ENCODE measurements at regions not wholly inside any gene's neighbourhood (a gene's known extent, or its start where the extent isn't known, plus 50 kb on each side); places are given as distances from the start of the nearest gene placed in this dataset.
"Not testable (repeated sequence)": the region's sequence is repeated elsewhere in the genome, so short reads cannot be mapped to it uniquely, and the experiment has no call there.

DNA sequence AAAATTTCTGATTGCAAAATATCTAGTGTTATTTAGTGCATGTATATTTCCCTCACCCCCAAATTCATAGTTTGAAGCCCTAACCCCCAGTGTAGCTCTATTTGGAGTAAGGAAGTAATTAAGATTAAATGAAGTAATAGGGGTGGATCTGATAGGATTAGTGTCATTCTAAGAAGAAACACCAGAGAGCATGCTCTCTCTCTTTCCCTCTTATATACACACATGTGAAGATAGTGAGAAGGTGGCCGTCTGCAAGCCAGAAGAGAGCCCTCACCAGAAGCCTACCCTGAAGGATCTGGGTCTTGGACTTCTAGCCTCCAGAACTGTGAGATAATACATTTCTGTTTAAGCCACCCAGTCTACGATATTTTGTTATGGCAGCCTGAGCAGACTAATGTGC, 120.3 kb downstream of the TMEM30B start:
- DNase-seq, result no peak

- no peak for DNase-seq
Measured at GRCh38 chr14:61154641-61155040, 126.5 kb downstream of the TMEM30B start.

DNA sequence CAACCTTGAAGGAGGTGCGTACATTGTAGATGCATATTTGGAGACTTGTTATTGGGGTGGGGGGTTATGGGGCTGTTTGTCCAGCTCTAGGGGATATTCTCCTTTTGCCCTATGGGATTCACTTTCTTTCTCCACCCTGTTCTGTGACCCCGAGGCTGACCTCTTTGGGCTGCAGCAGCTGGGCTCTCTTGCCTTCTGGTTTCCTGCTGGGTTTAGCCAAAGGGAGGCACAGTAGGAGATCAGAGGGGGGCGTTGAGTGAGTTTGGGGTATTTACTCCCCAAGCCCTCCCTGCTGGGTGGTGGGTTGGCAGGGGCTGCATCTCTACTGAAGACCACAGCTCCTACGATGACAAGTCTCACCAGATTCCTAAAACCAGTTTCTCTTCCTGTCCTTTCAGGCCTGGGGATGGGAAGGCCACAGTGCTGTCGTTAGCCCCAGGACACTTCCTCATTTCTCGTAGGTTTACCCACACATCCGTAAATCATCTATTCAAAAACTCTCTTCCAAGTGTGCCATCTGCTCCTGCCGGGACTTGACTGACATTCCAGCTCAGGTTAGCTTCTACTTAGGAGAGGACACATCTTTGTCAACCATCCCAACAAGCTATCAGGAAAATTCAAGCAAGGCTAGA, 127.1 kb downstream of the TMEM30B start:
- DNase-seq, result peak; percentile 25

DNA sequence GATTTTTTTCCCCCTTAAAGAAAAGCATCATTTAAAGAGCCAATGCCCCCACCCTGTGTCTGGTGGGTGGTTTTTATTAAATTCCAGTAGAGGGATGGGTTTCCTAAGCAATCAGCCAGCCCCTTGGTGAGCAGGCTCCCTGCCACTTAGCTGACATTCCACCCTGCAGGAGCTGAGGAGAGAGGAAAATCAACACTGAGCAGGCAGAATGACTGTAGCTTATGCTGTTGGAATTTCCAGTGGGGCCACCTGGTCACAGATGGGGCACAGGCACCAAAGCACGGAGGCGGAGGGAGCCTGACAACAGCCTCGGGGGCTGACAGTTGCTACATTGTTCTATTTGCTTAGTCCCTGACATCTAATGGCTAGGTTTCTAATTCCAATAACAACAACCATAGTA, 127.7 kb downstream of the TMEM30B start:
- no peak for DNase-seq

DNA sequence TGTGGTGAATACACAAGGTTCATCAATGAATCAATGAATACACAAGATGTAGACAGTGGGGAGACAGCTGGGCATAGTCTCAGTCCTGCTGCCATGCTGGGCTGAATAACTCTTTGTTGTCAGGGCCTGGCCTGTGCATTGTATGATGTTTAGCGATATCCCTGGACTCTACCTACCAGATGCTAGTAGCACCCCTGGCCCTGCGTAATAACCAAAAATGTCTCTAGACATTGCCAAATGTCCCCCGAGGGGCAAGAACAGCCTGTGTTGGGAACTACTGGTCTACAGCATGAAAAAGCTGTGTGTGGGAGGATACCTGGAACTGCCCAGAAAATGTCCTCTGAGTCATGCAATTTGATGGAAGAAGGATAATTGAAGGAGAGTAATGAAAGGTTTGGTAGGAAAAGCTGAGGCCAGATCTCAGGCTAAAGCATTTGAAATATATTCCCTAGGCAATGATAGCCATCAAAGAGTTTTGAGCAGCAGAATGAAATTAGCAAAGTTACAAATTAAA, 128.2 kb downstream of the TMEM30B start:
- no peak for DNase-seq

DNA sequence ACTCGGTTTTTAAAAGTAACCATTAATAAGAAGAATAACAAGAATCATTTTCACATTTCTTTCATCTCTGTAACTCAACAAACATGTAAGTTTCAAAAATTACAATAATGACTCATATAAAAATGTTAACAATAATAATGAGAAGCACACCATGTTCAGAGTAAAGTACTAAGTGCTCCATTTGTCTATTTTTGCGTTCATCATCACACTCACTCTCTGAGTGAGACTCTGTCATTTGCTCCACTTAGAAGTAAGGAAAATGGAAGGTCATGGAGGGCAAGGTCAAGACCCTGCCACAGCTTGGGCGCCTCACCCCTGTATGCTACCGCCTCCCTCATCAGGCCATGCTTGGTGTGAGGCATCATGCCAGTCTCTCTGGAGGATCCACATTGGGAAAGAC, 129.9 kb downstream of the TMEM30B start:
- no peak for DNase-seq

DNA sequence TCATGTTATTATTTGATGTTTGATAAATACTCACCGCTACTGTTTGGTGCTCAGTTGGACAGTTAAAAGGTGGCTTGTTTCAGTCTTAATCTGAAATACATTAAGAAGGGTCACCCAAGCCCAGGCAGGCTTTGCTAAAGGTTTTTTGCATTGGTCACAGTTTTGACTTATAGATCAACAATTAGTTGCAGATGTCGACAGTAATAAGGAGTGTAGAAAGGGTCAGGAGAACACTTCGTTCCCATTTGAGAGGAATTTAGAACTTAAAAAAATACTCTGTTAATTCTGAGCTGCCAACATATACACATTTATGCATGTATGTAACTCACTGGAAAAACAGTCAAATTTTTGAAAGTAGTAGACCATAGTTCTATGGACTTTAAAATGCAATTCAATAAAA, 130.3 kb downstream of the TMEM30B start:
- no peak for DNase-seq

- DNase-seq, result no peak
Measured at GRCh38 chr14:61149896-61150295, 131.2 kb downstream of the TMEM30B start.

DNA sequence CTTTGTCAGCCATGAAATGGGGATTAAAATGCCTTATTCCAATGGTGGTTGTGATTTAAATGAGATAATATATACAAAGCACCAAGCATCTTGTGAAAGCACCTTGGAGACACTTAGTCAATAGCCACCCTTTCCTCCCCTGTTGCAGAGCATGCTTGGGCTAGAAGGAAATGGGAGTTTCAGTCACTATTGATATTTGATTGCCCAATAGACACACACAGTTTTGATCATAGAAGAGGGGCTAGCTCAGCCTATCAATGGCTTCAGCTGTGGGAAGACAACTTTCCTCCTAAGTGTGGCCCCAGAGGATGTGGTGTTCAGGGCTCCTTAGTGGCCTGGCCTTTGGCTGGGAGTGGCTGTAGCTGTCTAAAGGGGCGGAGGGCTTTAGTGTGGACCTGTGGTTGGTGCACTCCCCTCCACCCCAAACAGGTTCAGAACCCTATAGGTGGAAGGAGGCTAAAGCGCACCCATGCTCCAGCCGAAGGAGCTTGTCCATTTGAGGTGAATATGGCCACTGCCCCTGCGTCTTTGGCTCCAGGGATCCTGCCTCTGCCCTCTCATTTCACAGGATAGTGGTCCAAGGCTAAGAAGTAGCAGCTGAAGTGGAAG, 132.3 kb downstream of the TMEM30B start:
- no peak for DNase-seq

DNA sequence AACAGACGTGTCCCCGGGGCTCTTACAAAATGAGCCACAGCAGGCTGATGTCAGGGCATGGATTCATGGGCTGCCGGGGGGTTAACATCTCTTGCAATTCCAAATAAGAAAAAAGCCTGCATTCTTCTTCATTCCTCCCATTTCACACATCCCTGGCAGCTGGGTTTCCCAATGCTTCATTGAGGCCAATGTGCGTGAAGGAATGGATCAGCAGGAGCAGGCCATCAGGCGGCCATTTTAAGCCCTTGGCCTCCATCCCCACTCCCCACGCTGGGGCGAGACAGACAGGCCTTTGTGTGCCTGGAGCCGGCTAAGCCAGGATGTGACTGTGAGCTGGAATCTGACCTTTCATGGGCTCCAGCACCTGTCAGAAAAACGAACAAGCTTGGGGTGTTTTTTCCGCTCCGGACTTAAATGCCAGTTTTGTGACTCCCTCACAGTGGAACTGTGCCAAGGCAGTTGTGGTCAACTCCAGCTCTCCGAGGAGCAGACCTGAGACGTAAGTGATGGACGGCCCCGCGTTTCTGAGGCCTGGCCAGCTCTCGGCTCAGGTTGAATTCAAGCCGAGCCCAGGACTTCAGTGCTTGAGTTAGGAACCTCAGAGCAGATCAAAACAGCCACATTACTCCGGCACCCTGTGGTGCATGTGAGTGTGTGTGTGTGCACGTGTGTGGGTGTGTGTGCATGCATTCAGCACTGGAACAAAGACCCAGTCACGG, 133.1 kb downstream of the TMEM30B start:
- no peak for DNase-seq

DNA sequence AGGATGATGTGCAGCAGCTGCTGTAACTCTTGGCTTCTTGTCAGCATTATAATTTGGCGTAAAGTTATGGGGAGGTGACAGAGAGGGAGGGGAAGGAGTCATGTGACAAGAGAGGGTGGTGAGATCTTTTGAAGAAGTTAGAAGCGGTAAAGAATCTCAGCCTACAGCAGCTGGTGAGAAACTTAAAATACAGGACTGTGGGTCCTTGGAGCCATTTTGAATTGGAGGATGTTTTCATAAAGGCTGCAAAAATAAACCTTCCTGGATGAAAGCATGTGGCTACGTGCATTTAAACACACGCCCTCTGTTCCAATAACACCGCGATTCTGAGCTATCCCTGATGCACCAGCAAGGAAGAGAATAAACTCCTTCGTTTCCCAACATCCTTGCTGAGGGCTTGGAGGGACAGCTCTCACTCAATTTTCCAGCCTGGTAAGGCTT, 133.7 kb downstream of the TMEM30B start:
- DNase-seq, result no peak

GRCh38 chr14:61146899-61147298, 134.2 kb downstream of the TMEM30B start:
- DNase-seq, result no peak

DNA sequence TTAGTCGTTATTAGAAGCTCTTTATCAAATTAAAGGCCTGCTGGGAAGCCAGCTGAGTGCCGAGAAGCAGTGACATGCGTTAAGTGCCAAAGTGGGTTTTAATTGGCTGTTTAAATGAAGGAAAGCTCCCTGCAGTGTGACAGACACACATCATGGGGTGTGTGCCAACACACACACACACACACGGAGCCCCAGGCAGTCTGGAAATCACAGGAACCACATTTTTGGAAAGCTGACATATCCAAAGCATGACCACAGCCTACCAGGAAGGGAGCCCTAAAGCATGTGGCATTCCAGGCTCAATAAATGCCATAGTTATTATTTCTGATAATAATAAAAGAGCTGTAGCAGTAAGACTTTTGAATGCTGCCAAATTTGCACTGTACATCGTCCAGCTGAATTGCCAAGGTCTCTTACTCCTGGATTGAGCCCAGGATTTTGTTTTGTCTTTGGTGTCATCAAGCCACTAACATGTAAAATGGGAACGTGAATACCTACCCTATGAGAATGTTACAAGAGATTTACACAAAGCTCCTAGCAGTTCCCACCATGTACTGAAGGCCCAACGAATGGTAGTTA, 135.1 kb downstream of the TMEM30B start:
- no peak for DNase-seq

GRCh38 chr14:61145034-61145902, 135.9 kb downstream of the TMEM30B start:
- no peak for DNase-seq

DNA sequence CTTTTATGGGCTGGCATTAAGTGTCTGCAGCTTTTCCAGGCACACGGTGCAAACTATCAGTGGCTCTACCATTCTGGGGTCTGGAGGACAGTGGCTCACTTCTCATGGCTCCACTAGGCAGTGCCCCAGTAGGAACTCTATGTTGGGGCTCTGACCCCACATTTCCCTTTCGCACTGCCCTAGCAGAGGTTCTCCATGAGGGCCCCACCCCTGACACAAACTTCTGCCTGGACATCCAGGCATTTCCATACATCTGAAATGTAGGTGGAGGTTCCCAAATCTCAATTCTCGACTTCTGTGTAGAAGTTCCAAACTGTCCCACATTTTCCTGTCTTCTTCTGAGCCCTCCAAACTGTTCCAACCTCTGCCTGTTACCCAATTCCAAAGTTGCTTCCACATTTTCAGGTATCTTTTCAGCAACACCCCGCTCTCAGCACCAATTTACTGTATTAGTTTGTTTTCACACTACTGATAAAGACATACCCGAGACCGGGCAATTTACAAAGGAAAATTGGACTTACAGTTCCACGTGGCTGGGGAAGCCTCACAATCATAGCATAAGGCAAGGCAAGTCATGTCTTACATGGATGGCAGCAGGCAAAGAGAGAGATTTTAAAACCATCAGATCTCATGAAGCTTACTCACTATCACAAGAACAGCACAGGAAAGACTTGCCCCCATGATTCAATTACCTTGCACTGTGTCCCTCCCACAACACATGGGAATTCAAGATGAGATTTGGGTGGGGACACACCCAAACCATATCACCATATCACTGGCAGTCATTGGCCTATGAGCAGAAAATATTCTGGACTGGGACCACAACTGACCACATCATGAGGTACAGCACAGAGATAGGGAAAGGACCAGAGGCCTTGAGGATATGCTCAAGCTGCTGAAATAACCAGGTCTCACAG, 136.8 kb downstream of the TMEM30B start:
- not testable (repeated sequence) for DNase-seq

DNA sequence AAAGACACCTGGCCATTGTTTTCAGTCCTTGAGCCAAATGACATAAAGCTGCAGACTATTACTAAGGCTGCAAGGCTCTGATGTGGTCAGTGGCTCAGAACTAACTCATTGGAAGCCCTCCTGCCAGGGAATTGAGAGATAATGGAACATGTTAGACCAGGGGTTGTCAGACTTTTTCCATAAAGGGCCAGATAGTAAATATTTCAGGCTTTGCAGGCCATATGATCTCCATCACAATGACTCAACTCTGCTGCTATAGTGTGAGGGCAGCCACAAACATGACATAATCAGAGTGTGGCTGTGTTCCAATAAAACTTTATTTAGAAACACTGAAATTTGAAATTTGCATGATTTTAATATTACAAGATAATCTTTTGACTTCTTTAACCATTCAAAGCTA, 140.3 kb downstream of the TMEM30B start:
- DNase-seq, result peak; percentile 15

DNA sequence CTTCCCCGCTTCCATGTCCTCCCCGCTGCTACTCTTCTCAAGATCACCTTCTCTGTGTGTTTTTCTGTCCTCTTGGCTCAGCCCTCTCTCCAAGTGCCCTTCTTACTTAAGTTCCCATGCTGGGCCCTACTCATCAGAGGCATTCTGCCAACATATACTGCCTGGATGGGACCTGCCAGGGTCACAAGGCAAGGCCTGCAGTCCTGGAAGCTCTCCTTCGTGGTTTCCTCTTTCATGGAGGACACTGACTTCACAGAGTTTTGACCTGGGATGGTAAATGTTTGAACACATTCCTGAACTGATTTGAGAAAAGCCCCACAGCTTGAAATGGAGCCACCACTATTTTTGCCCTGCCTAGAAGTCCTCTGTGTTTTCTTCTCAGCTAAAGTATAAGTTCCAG, 140.9 kb downstream of the TMEM30B start:
- no peak for DNase-seq

- no peak for DNase-seq
Measured at GRCh38 chr14:61139006-61139599, 142.0 kb downstream of the TMEM30B start.

DNA sequence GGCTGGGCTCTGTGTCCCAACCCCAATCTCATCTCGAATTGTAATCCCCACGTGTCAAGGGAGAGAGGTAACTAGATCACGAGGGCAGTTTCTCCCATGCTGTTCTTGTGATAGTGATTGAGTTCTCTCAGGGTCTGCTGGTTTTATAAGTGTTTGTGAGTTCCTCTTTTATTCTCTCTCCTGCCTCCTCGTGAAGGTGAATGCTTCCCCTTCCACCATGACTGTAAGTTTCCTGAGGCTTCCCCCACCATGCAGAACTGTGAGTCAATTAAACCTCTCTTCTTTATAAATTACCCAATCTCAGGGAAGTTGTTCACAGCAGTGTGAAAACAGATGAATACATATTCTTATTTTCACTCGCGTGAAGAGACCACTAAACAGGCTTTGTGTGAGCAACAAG, 148.2 kb downstream of the TMEM30B start:
- DNase-seq, result no peak

- no peak for DNase-seq
Measured at GRCh38 chr14:61132336-61132735, 148.8 kb downstream of the TMEM30B start.
